ENCODE measurements at regions not wholly inside any gene's neighbourhood (a gene's known extent, or its start where the extent isn't known, plus 50 kb on each side); places are given as distances from the start of the nearest gene placed in this dataset.

GRCh38 chr6:54020334-54020733 lies 90.9 kb upstream of the MLIP start:
- TF ChIP-seq CTCF (conservative IDR thresholded peaks at IDR 0.05; ENCODE audit: low read depth, low read length), result no peak
- TF ChIP-seq EZH2phosphoT487 (IDR thresholded peaks at IDR 0.05; ENCODE audit: borderline replicate concordance, low read length), result no peak
- TF ChIP-seq EZH2 (IDR thresholded peaks at IDR 0.05; ENCODE audit: low read length, unreplicated experiment), result no peak

All from PC-3 (cell line).